Left lung (tissue), 4 donors: ENCODE measurements at regions not wholly inside any gene's neighbourhood (a gene's known extent, or its start where the extent isn't known, plus 50 kb on each side); places are given as distances from the start of the nearest gene placed in this dataset.
"Not testable (repeated sequence)": the region's sequence is repeated elsewhere in the genome, so short reads cannot be mapped to it uniquely, and the experiment has no call there.

Source experiments
- ATAC-seq: fragments of 200-7000 bp; cut with Tn5 transposase; one replicate; pipeline ENCODE4 v1.9.1; 2020; ENCODE audit warnings: moderate library complexity
- DNase-seq, 4 donors: peaks; one replicate each; pipeline ENCODE4 v3.0.0-alpha.2; 2013 to 2020
- H3K27ac ChIP-seq, 2 donors: fragments of 200-600 bp; sonication (generic) in 1 of 2; one replicate each; pipeline versions ENCODE4 v1.5.0 to v1.8.0; 2020 to 2021
- H3K27me3 ChIP-seq, 2 donors: fragments of 200-600 bp; sonication (generic) in 1 of 2; one replicate each; pipeline versions ENCODE4 v1.5.0 to v1.8.0; 2020 to 2021
- H3K36me3 ChIP-seq, 2 donors: fragments of 200-600 bp; sonication (generic) in 1 of 2; one replicate each; pipeline versions ENCODE4 v1.5.0 to v1.8.0; 2020 to 2021
- H3K4me1 ChIP-seq, 2 donors: fragments of 200-600 bp; one replicate each; pipeline ENCODE4 v1.8.0; 2021
- H3K4me3 ChIP-seq, 2 donors: fragments of 200-600 bp; sonication (generic) in 1 of 2; one replicate each; pipeline versions ENCODE4 v1.5.0 to v1.8.0; 2020 to 2021; ENCODE audit warnings: mild to moderate bottlenecking in 1 of 2
- H3K9me3 ChIP-seq, 2 donors: fragments of 200-600 bp; sonication (generic) in 1 of 2; one replicate each; pipeline versions ENCODE4 v1.5.0 to v1.8.0; 2020 to 2021
- intact Hi-C, 2 donors: fragments of 100-400 bp; cut with DNase I; formaldehyde crosslinking; loops; one replicate each; pipeline versions ENCODE4 v1.11.2 to v1.14.2; 2022
- TF ChIP-seq, protein P1 (sequence below), 2 donors: fragments of 200-600 bp; sonication (generic) in 1 of 2; IDR thresholded peaks; one replicate each; pipeline versions ENCODE4 v1.5.0 to v1.8.0; 2021; ENCODE audit warnings: antibody characterized with exemption in 2 of 2
- donor health status: DM: no; HTN: yes; CAD: no.
- donor health status: DM: no; HTN: no; CAD: no.

DNA sequence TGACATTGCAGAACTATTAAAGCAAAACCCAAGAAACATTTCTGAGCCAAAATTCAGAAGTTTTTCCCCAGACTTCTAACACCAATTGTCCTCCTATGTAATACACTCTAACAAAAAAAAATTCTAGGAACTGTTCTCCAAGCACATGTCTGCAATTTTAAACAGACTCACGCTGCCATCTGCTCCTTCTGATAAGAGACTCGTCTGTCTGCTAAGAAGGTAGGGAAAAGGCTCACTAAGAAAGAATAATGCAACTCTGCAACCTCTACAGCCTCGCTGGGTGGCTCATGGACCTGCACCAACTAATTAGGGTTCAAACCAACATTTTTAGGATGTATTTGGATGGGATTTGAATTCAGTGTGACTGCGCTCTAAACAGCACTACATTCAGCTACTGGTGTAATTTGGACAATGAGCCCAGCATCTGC is 366.5 kb downstream of the DSC3 start:
- ATAC-seq, result no peak
- no peaks in the 10 kb centered on the region for H3K27me3 ChIP-seq
- H3K9me3 ChIP-seq, result no peaks in the 10 kb centered on the region
- H3K4me3 ChIP-seq, result no peak overlapping the region
- no peaks in the 10 kb centered on the region for H3K4me1 ChIP-seq
- no peak for DNase-seq
- TF ChIP-seq, protein P1, sequence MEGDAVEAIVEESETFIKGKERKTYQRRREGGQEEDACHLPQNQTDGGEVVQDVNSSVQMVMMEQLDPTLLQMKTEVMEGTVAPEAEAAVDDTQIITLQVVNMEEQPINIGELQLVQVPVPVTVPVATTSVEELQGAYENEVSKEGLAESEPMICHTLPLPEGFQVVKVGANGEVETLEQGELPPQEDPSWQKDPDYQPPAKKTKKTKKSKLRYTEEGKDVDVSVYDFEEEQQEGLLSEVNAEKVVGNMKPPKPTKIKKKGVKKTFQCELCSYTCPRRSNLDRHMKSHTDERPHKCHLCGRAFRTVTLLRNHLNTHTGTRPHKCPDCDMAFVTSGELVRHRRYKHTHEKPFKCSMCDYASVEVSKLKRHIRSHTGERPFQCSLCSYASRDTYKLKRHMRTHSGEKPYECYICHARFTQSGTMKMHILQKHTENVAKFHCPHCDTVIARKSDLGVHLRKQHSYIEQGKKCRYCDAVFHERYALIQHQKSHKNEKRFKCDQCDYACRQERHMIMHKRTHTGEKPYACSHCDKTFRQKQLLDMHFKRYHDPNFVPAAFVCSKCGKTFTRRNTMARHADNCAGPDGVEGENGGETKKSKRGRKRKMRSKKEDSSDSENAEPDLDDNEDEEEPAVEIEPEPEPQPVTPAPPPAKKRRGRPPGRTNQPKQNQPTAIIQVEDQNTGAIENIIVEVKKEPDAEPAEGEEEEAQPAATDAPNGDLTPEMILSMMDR (IDR thresholded peaks at IDR 0.05), result no peak
- intact Hi-C loops, result no loop called here
- no peaks in the 10 kb centered on the region for H3K36me3 ChIP-seq
- no peak overlapping the region for H3K27ac ChIP-seq

DNA sequence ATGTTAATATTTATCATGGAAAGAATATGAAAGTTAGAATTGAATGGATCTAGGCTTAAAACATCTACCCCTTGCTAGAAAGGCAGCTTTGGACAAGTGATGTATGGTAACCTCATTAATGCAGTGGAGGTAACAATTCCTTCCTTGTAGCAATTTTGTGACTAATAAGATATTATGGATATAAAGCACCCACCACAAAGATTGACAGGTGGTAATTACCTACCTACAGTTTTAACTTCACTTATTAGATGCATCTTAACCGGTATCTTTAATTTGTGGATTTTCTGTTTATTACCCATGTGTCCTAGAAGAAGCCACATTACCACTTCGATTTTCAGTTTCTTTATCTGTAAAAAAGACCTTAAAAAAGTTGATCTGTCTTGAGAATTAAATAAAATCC is 367.0 kb downstream of the DSC3 start:
- Histone ChIP-seq H3K36me3 (no peaks in the 10 kb centered on the region), H3K27me3 (no peaks in the 10 kb centered on the region), H3K27ac (no peak overlapping the region), H3K4me1 (no peaks in the 10 kb centered on the region), H3K9me3 (no peaks in the 10 kb centered on the region), H3K4me3 (no peak overlapping the region)
- TF ChIP-seq, protein P1 (IDR thresholded peaks at IDR 0.05), result no peak
- DNase-seq, result no peak
- intact Hi-C loops, result no loop called here
- ATAC-seq, result no peak

DNA sequence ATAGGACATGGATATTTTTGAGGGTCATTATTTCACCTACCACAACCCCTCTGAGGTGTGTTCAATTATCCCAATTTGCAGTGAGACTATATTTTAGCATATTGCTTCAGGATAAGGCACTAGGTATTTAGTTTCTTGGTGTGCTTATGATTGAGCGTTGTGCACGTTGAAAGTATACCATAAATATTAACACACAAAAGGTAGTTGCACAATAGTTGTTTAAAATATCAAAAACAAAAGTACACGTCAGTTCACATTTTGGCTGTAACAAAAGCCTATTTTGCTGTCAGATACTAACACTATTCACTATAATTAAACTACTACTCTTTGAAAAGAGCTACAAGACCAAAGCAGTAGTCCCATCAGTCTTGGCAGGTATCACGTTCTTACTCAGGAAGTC is 367.5 kb downstream of the DSC3 start:
- no peaks in the 10 kb centered on the region for H3K36me3 ChIP-seq
- H3K27ac ChIP-seq, result no peak overlapping the region
- H3K4me1 ChIP-seq, result no peaks in the 10 kb centered on the region
- no peaks in the 10 kb centered on the region for H3K9me3 ChIP-seq
- no peaks in the 10 kb centered on the region for H3K27me3 ChIP-seq
- ATAC-seq (no peak), DNase-seq (no peak)
- H3K4me3 ChIP-seq, result no peak overlapping the region
- intact Hi-C loops, result no loop called here
- TF ChIP-seq, protein P1 (IDR thresholded peaks at IDR 0.05), result no peak

DNA sequence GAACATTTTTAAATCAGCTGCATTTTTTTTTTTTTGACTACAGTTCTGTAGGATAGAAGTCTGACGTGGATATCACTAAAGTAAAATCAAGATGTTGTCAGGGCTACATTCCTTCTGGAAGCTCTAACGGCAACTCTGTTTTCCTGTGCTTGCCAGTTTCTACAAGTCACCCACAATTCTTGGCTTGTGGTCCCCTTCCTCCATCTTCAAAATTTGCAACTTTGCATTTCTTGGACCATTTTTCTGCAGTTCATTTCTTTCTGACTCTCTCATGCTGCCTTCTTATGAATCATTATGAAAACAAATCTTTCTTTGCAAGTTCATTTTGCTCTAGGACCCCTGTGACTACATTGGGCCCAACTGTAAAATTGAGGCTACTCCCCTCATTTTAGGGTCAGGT is 367.9 kb downstream of the DSC3 start:
- intact Hi-C loops, result no loop called here
- no peaks in the 10 kb centered on the region for H3K27me3 ChIP-seq
- H3K27ac ChIP-seq, result no peak overlapping the region
- no peak overlapping the region for H3K4me3 ChIP-seq
- TF ChIP-seq, protein P1 (IDR thresholded peaks at IDR 0.05), result no peak
- no peaks in the 10 kb centered on the region for H3K36me3 ChIP-seq
- H3K9me3 ChIP-seq, result no peaks in the 10 kb centered on the region
- no peak for DNase-seq
- ATAC-seq, result no peak
- H3K4me1 ChIP-seq, result no peaks in the 10 kb centered on the region

DNA sequence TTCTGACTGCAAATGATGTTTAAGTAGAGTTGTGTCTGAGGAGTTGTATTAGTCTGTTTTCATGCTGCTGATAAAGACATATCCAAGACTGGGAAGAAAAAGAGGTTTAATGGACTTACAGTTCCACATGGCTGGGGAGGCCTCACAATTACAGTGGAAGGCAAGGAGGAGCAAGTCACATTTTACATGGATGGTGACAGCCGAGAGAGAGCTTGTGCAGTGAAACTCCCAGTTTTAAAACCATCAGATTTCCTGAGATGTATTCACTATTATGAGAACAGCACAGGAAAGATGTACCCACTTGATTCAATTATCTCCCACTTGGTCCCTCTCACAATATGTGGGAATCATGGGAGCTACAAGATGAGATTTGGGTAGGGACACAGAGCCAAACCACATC is 370.1 kb downstream of the DSC3 start:
- H3K27me3 ChIP-seq, H3K36me3 ChIP-seq, intact Hi-C loops, H3K9me3 ChIP-seq, DNase-seq, H3K4me1 ChIP-seq, H3K27ac ChIP-seq, H3K4me3 ChIP-seq, ATAC-seq: not testable (repeated sequence)

DNA sequence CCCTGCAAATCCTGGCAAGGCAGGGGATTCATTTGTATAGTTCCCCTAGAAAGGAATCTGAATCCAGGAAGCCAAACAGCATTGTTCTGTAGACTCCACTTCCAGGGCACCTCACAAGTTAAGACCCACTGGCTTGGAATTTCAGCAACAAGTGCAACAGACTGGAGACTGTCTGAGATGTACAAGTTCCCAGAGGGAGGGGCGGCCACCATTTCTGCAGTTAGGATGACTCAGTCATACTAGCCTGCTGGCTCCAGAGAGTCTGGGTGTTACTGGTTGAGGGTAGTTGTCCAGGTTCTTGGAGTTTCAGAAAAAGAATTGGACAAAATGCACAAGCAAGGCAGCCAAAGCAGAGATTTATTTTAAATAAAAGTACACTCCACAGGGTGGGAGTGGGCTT is 384.2 kb downstream of the DSC3 start:
- TF ChIP-seq, protein P1 (IDR thresholded peaks at IDR 0.05), result no peak
- DNase-seq (no peak), ATAC-seq (no peak)
- H3K4me3 ChIP-seq, result no peak overlapping the region
- intact Hi-C loops, result no loop called here
- H3K27ac ChIP-seq, result no peak overlapping the region
- H3K9me3 ChIP-seq, result peaks cover 0 to 23% of the 10 kb centered on the region in 2 donors
- no peaks in the 10 kb centered on the region for H3K27me3 ChIP-seq
- no peaks in the 10 kb centered on the region for H3K36me3 ChIP-seq
- H3K4me1 ChIP-seq, result no peaks in the 10 kb centered on the region
